Esophagus muscularis mucosa (tissue), 4 donors: ENCODE measurements at regions not wholly inside any gene's neighbourhood (a gene's known extent, or its start where the extent isn't known, plus 50 kb on each side); places are given as distances from the start of the nearest gene placed in this dataset.

Source experiments
- EP300 ChIP-seq: sonication (generic); formaldehyde crosslinking; IDR thresholded peaks from one replicate; pipeline ENCODE4 v1.6.1; 2017; ENCODE audit warnings: antibody characterized with exemption
- POLR2A ChIP-seq: fragments of 450-650 bp; IDR thresholded peaks from one replicate; pipeline ENCODE4 v1.6.1; 2017; ENCODE audit warnings: antibody characterized with exemption, moderate library complexity, mild to moderate bottlenecking, low read depth
- POLR2AphosphoS5 ChIP-seq, 2 donors: sonication (generic); formaldehyde crosslinking; IDR thresholded peaks; one replicate each; pipeline ENCODE4 v1.6.1; 2017; ENCODE audit warnings: antibody characterized with exemption in 2 of 2
- TF ChIP-seq, protein P1 (sequence below), 3 experiments: fragments of 200-600 bp in 2 of 3; fragments of 450-650 bp in 1 of 3; sonication (generic) in 2 of 3; IDR thresholded peaks; one replicate each; pipeline ENCODE4 v1.5.1; 2017 to 2019; ENCODE audit warnings: antibody characterized with exemption in 3 of 3, mild to moderate bottlenecking in 2 of 3, moderate library complexity in 1 of 3

DNA sequence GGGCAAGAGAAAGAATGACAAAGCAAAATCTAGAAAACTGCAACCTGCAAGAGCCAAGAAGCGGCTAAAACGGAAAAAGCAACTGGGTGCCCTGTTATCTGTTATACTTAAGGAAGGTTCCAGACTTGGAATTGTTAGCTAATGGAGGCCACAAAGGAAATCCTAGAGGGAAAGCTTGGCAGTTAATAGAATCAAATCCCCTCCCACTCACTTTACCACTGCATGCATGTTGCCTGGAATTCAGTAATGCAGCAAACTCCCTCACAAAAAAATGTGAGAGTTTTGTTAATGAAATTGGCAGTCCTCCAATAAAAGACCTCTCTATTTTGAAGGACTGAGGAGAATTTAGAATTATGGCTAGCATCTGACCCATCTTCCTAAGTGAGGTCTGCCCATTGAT lies 164.2 kb upstream of the SOX5 start:
- TF ChIP-seq, protein P1, sequence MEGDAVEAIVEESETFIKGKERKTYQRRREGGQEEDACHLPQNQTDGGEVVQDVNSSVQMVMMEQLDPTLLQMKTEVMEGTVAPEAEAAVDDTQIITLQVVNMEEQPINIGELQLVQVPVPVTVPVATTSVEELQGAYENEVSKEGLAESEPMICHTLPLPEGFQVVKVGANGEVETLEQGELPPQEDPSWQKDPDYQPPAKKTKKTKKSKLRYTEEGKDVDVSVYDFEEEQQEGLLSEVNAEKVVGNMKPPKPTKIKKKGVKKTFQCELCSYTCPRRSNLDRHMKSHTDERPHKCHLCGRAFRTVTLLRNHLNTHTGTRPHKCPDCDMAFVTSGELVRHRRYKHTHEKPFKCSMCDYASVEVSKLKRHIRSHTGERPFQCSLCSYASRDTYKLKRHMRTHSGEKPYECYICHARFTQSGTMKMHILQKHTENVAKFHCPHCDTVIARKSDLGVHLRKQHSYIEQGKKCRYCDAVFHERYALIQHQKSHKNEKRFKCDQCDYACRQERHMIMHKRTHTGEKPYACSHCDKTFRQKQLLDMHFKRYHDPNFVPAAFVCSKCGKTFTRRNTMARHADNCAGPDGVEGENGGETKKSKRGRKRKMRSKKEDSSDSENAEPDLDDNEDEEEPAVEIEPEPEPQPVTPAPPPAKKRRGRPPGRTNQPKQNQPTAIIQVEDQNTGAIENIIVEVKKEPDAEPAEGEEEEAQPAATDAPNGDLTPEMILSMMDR (IDR thresholded peaks at IDR 0.05), result no peak
- TF ChIP-seq POLR2AphosphoS5 (IDR thresholded peaks at IDR 0.05) (no peak), EP300 (no peak), POLR2A (no peak)
